A549 (cell line): ENCODE measurements at regions not wholly inside any gene's neighbourhood (a gene's known extent, or its start where the extent isn't known, plus 50 kb on each side); places are given as distances from the start of the nearest gene placed in this dataset.

Experiments used
- ATAC-seq, 2 experiments: fragments of 200-7000 bp in 1 of 2; fragments of >200 bp in 1 of 2; cut with Nextera tagmentation in 1 of 2; cut with Tn5 transposase in 1 of 2; 3 replicates each; pipeline versions ENCODE4 v1.8.0 to v1.9.1; 2018 to 2020; ENCODE audit warnings: mild to moderate bottlenecking in 1 of 2, moderate library complexity in 1 of 2
- CTCF ChIA-PET: fragments of 300-600 bp; sonication (Branson Sonifier 250); formaldehyde crosslinking; extraction: SDS; loops from one replicate; lab custom pipeline; 2021; ENCODE audit warnings: antibody characterized with exemption, inconsistent platforms; lab: Yijun Ruan, JAX
- POLR2A ChIA-PET: fragments of 350-600 bp; formaldehyde crosslinking; extraction: SDS; loops from one replicate; lab custom pipeline; 2021; ENCODE audit warnings: antibody characterized with exemption, inconsistent platforms; lab: Yijun Ruan, JAX
- DNase-seq, 2 experiments: peaks; one replicate each; pipeline versions ENCODE4 v3.0.0 to v3.0.0-alpha.2; 2011 to 2016; ENCODE audit warnings: low read depth in 1 of 2, low spot score in 1 of 2
- FAIRE-seq: peaks from 2 replicates; lab custom pipeline; 2011; peaks lifted over from hg19 to GRCh38; lab: Jason Lieb, UNC
- H3K27ac ChIP-seq, 2 experiments: fragments of >200 bp; sonication (Bioruptor Twin); formaldehyde crosslinking; 3 replicates each; pipeline ENCODE4 v1.5.1; 2016 to 2017
- H3K4me1 ChIP-seq: fragments of >200 bp; sonication (Bioruptor Twin); formaldehyde crosslinking; 3 replicates; pipeline ENCODE4 v1.6.1; 2016
- H3K4me2 ChIP-seq: fragments of >200 bp; sonication (Bioruptor Twin); formaldehyde crosslinking; 3 replicates; pipeline ENCODE4 v1.6.1; 2016
- H3K4me3 ChIP-seq: fragments of >200 bp; sonication (Bioruptor Twin); formaldehyde crosslinking; 3 replicates; pipeline ENCODE4 v1.5.1; 2016
- H3K9me3 ChIP-seq: fragments of >200 bp; sonication (Bioruptor Twin); formaldehyde crosslinking; 3 replicates; pipeline ENCODE4 v1.6.1; 2016
- BHLHE40 ChIP-seq: IDR thresholded peaks from 2 replicates; pipeline ENCODE4 v1.6.1; 2012; ENCODE audit warnings: low read depth, low read length, inconsistent platforms
- CBX8 ChIP-seq: fragments of 200-600 bp; sonication (generic); IDR thresholded peaks from 2 replicates; pipeline ENCODE4 v1.6.1; 2016
- CHD2 ChIP-seq: fragments of 150-350 bp; IDR thresholded peaks from 2 replicates; pipeline ENCODE4 v1.6.1; 2014; ENCODE audit warnings: low read length; ENCODE audit not compliant: partially characterized antibody
- CHD4 ChIP-seq: fragments of 200-600 bp; sonication (generic); IDR thresholded peaks from 2 replicates; pipeline ENCODE4 v1.6.1; 2016; ENCODE audit warnings: antibody characterized with exemption, mild to moderate bottlenecking, borderline replicate concordance
- EHMT2 ChIP-seq: fragments of 200-600 bp; sonication (generic); IDR thresholded peaks from 2 replicates; pipeline ENCODE4 v1.6.1; 2016; ENCODE audit warnings: antibody characterized with exemption, low read depth, mild to moderate bottlenecking, moderate library complexity
- EP300 ChIP-seq, 2 experiments: fragments of >200 bp; sonication (Bioruptor Twin); formaldehyde crosslinking; IDR thresholded peaks; 2 replicates in 1 of 2; 3 replicates in 1 of 2; pipeline ENCODE4 v1.6.1; 2016 to 2017
- ESRRA ChIP-seq: fragments of 150-350 bp; IDR thresholded peaks from 2 replicates; pipeline ENCODE4 v1.6.1; 2014; ENCODE audit warnings: mild to moderate bottlenecking, low read length, borderline replicate concordance
- GATA3 ChIP-seq: IDR thresholded peaks from 2 replicates; pipeline ENCODE4 v1.6.1; 2012; ENCODE audit warnings: borderline replicate concordance
- HEYL ChIP-seq: fragments of 250-450 bp; sonication (Bioruptor Pico); IDR thresholded peaks from 2 replicates; pipeline ENCODE4 v1.8.0; 2021; ENCODE audit warnings: mild to moderate bottlenecking, moderate library complexity
- HOXA7 ChIP-seq: fragments of 250-450 bp; sonication (Bioruptor Pico); IDR thresholded peaks from 2 replicates; pipeline ENCODE4 v1.5.0; 2020; ENCODE audit warnings: mild to moderate bottlenecking, moderate library complexity
- HOXB5 ChIP-seq: fragments of 250-450 bp; sonication (Bioruptor Pico); IDR thresholded peaks from 2 replicates; pipeline ENCODE4 v1.5.0; 2020; ENCODE audit warnings: mild to moderate bottlenecking, moderate library complexity
- JUN ChIP-seq, 2 experiments: fragments of >200 bp; sonication (Bioruptor Twin); formaldehyde crosslinking; IDR thresholded peaks; 2 replicates in 1 of 2; 3 replicates in 1 of 2; pipeline ENCODE4 v1.6.1; 2016 to 2017
- JUNB ChIP-seq: fragments of >200 bp; sonication (Bioruptor Twin); formaldehyde crosslinking; IDR thresholded peaks from 2 replicates; pipeline ENCODE4 v1.6.1; 2016
- KDM1A ChIP-seq: fragments of 200-600 bp; sonication (generic); IDR thresholded peaks from 2 replicates; pipeline ENCODE4 v1.6.1; 2016; ENCODE audit warnings: low read depth, mild to moderate bottlenecking
- KDM5A ChIP-seq: fragments of 200-600 bp; sonication (generic); IDR thresholded peaks from 2 replicates; pipeline ENCODE4 v1.6.1; 2016; ENCODE audit warnings: antibody characterized with exemption, mild to moderate bottlenecking
- MYC ChIP-seq: IDR thresholded peaks from 2 replicates; pipeline ENCODE4 v1.6.1; 2012; ENCODE audit warnings: mild to moderate bottlenecking, inconsistent platforms, low read length, improper control_type of control experiment, borderline replicate concordance
- NR3C1 ChIP-seq: fragments of >200 bp; sonication (Bioruptor Twin); formaldehyde crosslinking; IDR thresholded peaks from 3 replicates; pipeline ENCODE4 v1.6.1; 2017
- PHF8 ChIP-seq: fragments of 200-600 bp; sonication (generic); IDR thresholded peaks from 2 replicates; pipeline ENCODE4 v1.6.1; 2016; ENCODE audit warnings: low read depth, mild to moderate bottlenecking, antibody characterized with exemption, moderate library complexity, borderline replicate concordance
- POLR2A ChIP-seq: IDR thresholded peaks from 2 replicates; pipeline ENCODE4 v1.6.1; 2012; ENCODE audit warnings: mild to moderate bottlenecking, low read length
- POLR2AphosphoS2 ChIP-seq: conservative IDR thresholded peaks from 2 replicates; pipeline ENCODE4 v1.6.1; 2012; ENCODE audit warnings: low read length, improper control_type of control experiment, inconsistent platforms
- RAD21 ChIP-seq, 2 experiments: fragments of >200 bp in 1 of 2; sonication (Bioruptor Twin) in 1 of 2; formaldehyde crosslinking in 1 of 2; IDR thresholded peaks in 1 of 2; conservative IDR thresholded peaks in 1 of 2; 2 replicates in 1 of 2; 3 replicates in 1 of 2; pipeline ENCODE4 v1.6.1; 2012 to 2018; ENCODE audit warnings: inconsistent platforms in 1 of 2
- RNF2 ChIP-seq: fragments of 200-600 bp; sonication (generic); IDR thresholded peaks from 2 replicates; pipeline ENCODE4 v1.6.1; 2016; ENCODE audit warnings: low read depth, mild to moderate bottlenecking, antibody characterized with exemption, moderate library complexity, borderline replicate concordance
- TFCP2L1 ChIP-seq: fragments of 250-450 bp; sonication (Bioruptor Pico); IDR thresholded peaks from 2 replicates; pipeline ENCODE4 v1.5.0; 2021; ENCODE audit warnings: mild to moderate bottlenecking
- TP53 ChIP-seq: fragments of 250-450 bp; sonication (Bioruptor Pico); IDR thresholded peaks from 2 replicates; pipeline ENCODE4 v1.5.0; 2021; ENCODE audit warnings: mild to moderate bottlenecking, moderate library complexity
- ZC3H11A ChIP-seq: fragments of 450-650 bp; IDR thresholded peaks from 2 replicates; pipeline ENCODE4 v1.6.1; 2014; ENCODE audit warnings: antibody characterized with exemption, mild to moderate bottlenecking
- WGBS: methylation state at CpG from one replicate; pipeline ENCODE4 v1.1.6; 2017; ENCODE audit errors: missing lambda C conversion rate; 5-methylcytosine and 5-hydroxymethylcytosine counted together
- TF ChIP-seq, protein P1 (sequence below): fragments of 150-350 bp; IDR thresholded peaks from 2 replicates; pipeline ENCODE4 v1.6.1; 2014; ENCODE audit warnings: low read depth, mild to moderate bottlenecking, low read length
- TF ChIP-seq, protein P2 (sequence below): fragments of 250-450 bp; sonication (Bioruptor Pico); IDR thresholded peaks from 2 replicates; pipeline ENCODE4 v1.5.0; 2020; ENCODE audit warnings: low read depth, mild to moderate bottlenecking, moderate library complexity
- TF ChIP-seq, protein P3 (sequence below): fragments of 200-600 bp; sonication (generic); IDR thresholded peaks from 2 replicates; pipeline ENCODE4 v1.6.1; 2016; ENCODE audit warnings: antibody characterized with exemption, mild to moderate bottlenecking, moderate library complexity

- no peak for DNase-seq
- no peak for TF ChIP-seq NR3C1
- TF ChIP-seq JUN (IDR thresholded peaks at IDR 0.05): no peak
- ATAC-seq: no peak
These were observed 261.9 kb upstream of the LUZP2 start for GRCh38 chr11:24234822-24235508.

GRCh38 chr11:24238771-24239645, 257.8 kb upstream of the LUZP2 start:
- ATAC-seq: no peak
- no peak overlapping the region for H3K27ac ChIP-seq
- CTCF ChIA-PET: no interaction called here
- TF ChIP-seq CHD2 (no peak), RNF2 (no peak), MYC (no peak), PHF8 (no peak), EP300 (IDR thresholded peaks at IDR 0.05) (no peak), HEYL (no peak), KDM1A (no peak), CHD4 (no peak), KDM5A (no peak), CBX8 (no peak), HOXB5 (CRISPR knock-in tag) (no peak)
- TF ChIP-seq, protein P1, sequence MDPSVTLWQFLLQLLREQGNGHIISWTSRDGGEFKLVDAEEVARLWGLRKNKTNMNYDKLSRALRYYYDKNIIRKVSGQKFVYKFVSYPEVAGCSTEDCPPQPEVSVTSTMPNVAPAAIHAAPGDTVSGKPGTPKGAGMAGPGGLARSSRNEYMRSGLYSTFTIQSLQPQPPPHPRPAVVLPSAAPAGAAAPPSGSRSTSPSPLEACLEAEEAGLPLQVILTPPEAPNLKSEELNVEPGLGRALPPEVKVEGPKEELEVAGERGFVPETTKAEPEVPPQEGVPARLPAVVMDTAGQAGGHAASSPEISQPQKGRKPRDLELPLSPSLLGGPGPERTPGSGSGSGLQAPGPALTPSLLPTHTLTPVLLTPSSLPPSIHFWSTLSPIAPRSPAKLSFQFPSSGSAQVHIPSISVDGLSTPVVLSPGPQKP: no peak
- TF ChIP-seq, all 56 proteins: peak for 0
- FAIRE-seq: no peak
- H3K4me1 ChIP-seq: no peaks in the 10 kb centered on the region
- POLR2A ChIA-PET: no interaction called here
- H3K4me3 ChIP-seq: no peak overlapping the region
- no peaks in the 10 kb centered on the region for H3K9me3 ChIP-seq
- 22% methylated on average over 3 of the region's 3 CpGs for WGBS
- DNase-seq: no peak
- H3K4me2 ChIP-seq: no peak overlapping the region

More at GRCh38 chr11:24234822-24235508, 261.9 kb upstream of the LUZP2 start:
- ChIA-PET POLR2A (no interaction called here), CTCF (no interaction called here)
- Histone ChIP-seq H3K4me3 (no peak overlapping the region), H3K4me1 (no peaks in the 10 kb centered on the region), H3K27ac (no peak overlapping the region), H3K4me2 (no peak overlapping the region), H3K9me3 (no peaks in the 10 kb centered on the region)
- 14% methylated on average over 4 of the region's 4 CpGs for WGBS
- no peak for FAIRE-seq

DNA sequence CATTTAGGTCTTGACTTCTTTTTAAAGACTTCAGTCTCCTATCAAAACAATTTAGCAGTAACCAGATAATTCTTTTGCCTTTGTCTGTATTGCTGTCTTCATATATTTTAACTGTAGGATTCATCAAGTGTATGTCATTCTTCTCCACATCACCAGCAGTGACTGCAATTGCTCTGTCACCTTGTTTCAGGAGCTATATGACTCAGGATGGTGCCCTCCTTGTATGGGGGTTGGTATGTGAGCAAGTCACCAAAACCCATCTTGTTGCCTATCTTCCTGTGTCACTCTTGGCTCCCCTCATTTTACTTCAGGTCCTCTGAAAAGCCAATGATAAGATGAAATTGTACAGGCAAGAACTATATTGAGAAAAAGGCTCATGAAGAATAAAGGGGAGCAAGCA, 256.9 kb upstream of the LUZP2 start:
- Histone ChIP-seq H3K9me3 (no peaks in the 10 kb centered on the region), H3K27ac (no peak overlapping the region), H3K4me2 (no peak overlapping the region), H3K4me1 (no peaks in the 10 kb centered on the region), H3K4me3 (no peak overlapping the region)
- CTCF ChIA-PET: no interaction called here
- TF ChIP-seq HOXA7: no peak
- no peak for TF ChIP-seq GATA3
- no peak for TF ChIP-seq JUNB
- no peak for TF ChIP-seq ESRRA
- TF ChIP-seq RAD21 (conservative IDR thresholded peaks at IDR 0.05 in 1 of 2, IDR thresholded peaks at IDR 0.05 in 1 of 2): no peak
- no peak for TF ChIP-seq POLR2AphosphoS2
- TF ChIP-seq, protein P2, sequence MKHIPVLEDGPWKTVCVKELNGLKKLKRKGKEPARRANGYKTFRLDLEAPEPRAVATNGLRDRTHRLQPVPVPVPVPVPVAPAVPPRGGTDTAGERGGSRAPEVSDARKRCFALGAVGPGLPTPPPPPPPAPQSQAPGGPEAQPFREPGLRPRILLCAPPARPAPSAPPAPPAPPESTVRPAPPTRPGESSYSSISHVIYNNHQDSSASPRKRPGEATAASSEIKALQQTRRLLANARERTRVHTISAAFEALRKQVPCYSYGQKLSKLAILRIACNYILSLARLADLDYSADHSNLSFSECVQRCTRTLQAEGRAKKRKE (CRISPR knock-in tag): no peak
- TF ChIP-seq, protein P3, sequence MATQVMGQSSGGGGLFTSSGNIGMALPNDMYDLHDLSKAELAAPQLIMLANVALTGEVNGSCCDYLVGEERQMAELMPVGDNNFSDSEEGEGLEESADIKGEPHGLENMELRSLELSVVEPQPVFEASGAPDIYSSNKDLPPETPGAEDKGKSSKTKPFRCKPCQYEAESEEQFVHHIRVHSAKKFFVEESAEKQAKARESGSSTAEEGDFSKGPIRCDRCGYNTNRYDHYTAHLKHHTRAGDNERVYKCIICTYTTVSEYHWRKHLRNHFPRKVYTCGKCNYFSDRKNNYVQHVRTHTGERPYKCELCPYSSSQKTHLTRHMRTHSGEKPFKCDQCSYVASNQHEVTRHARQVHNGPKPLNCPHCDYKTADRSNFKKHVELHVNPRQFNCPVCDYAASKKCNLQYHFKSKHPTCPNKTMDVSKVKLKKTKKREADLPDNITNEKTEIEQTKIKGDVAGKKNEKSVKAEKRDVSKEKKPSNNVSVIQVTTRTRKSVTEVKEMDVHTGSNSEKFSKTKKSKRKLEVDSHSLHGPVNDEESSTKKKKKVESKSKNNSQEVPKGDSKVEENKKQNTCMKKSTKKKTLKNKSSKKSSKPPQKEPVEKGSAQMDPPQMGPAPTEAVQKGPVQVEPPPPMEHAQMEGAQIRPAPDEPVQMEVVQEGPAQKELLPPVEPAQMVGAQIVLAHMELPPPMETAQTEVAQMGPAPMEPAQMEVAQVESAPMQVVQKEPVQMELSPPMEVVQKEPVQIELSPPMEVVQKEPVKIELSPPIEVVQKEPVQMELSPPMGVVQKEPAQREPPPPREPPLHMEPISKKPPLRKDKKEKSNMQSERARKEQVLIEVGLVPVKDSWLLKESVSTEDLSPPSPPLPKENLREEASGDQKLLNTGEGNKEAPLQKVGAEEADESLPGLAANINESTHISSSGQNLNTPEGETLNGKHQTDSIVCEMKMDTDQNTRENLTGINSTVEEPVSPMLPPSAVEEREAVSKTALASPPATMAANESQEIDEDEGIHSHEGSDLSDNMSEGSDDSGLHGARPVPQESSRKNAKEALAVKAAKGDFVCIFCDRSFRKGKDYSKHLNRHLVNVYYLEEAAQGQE: no peak
- no peak for TF ChIP-seq POLR2A
- TF ChIP-seq BHLHE40: no peak
- no peak for TF ChIP-seq MYC
- no peak for TF ChIP-seq CHD4
- TF ChIP-seq EHMT2: no peak
- TF ChIP-seq TP53 (CRISPR knock-in tag): no peak
- TF ChIP-seq ZC3H11A: no peak
- no peak for TF ChIP-seq TFCP2L1
- no peak for TF ChIP-seq NR3C1
- POLR2A ChIA-PET: no interaction called here
- DNase-seq: no peak
- no peak for FAIRE-seq
- ATAC-seq: no peak
